B cell (primary cell): ENCODE measurements at regions not wholly inside any gene's neighbourhood (a gene's known extent, or its start where the extent isn't known, plus 50 kb on each side); places are given as distances from the start of the nearest gene placed in this dataset.

Experiments used
- CTCF ChIP-seq: fragments of 200-600 bp; IDR thresholded peaks from one replicate; pipeline ENCODE4 v1.8.0; 2022; ENCODE audit warnings: antibody characterized with exemption, mild to moderate bottlenecking
- EZH2 ChIP-seq: IDR thresholded peaks from 2 replicates; pipeline ENCODE4 v1.6.1; 2012; ENCODE audit warnings: borderline replicate concordance, low read depth, mild to moderate bottlenecking, moderate library complexity, low read length; ENCODE audit not compliant: insufficient read depth, poor library complexity, severe bottlenecking

- TF ChIP-seq CTCF = no peak
- TF ChIP-seq EZH2 = no peak
Observed at GRCh38 chr16:87195161-87195560, 122.0 kb downstream of the C16orf95 start.
